Activated naive CD8-positive, alpha-beta T cell treated with anti-CD3 and anti-CD28 coated beads, Interleukin-2, amount 50 U/mL, for 24 hours (primary cell): ENCODE measurements at regions not wholly inside any gene's neighbourhood (a gene's known extent, or its start where the extent isn't known, plus 50 kb on each side); places are given as distances from the start of the nearest gene placed in this dataset.
A peak's percentile ranks its signal among the peaks of the same experiment; 100 is the strongest.

Source experiments
- ATAC-seq: fragments of 150-1000 bp; cut with Tn5 transposase; one replicate; pipeline ENCODE4 v1.10.0; 2021
- DNase-seq: peaks from one replicate; pipeline ENCODE4 v3.0.0; 2021
- H3K27ac Mint-ChIP-seq: one replicate; pipeline ENCODE4 v1.8.0; 2021; ENCODE audit warnings: mild to moderate bottlenecking, mixed read lengths
- H3K27me3 Mint-ChIP-seq: one replicate; pipeline ENCODE4 v1.8.0; 2021; ENCODE audit warnings: mixed read lengths
- H3K36me3 Mint-ChIP-seq: one replicate; pipeline ENCODE4 v1.8.0; 2021; ENCODE audit warnings: low read depth, mixed read lengths
- H3K4me1 Mint-ChIP-seq: one replicate; pipeline ENCODE4 v1.8.0; 2021; ENCODE audit warnings: mixed read lengths
- H3K4me3 Mint-ChIP-seq: one replicate; pipeline ENCODE4 v1.8.0; 2021; ENCODE audit warnings: mild to moderate bottlenecking, moderate library complexity, mixed read lengths
- H3K9me3 Mint-ChIP-seq: one replicate; pipeline ENCODE4 v1.8.0; 2021; ENCODE audit warnings: mixed read lengths

- Mint-ChIP-seq H3K27me3 (peaks cover 6% of the 10 kb centered on the region), H3K27ac (no peak overlapping the region), H3K9me3 (peaks cover 5% of the 10 kb centered on the region), H3K4me1 (no peaks in the 10 kb centered on the region), H3K36me3 (no peaks in the 10 kb centered on the region), H3K4me3 (no peak overlapping the region)
- ATAC-seq, result no peak
- DNase-seq, result no peak
Observed at GRCh38 chr10:63749915-63750314, 228.7 kb downstream of the REEP3 start.

GRCh38 chr10:63751836-63752235, 230.6 kb downstream of the REEP3 start:
- Mint-ChIP-seq H3K9me3 (peaks cover 5% of the 10 kb centered on the region), H3K27ac (no peak overlapping the region), H3K27me3 (peaks cover 17% of the 10 kb centered on the region), H3K4me1 (no peaks in the 10 kb centered on the region), H3K36me3 (no peaks in the 10 kb centered on the region), H3K4me3 (no peak overlapping the region)
- DNase-seq (no peak), ATAC-seq (no peak)

DNA sequence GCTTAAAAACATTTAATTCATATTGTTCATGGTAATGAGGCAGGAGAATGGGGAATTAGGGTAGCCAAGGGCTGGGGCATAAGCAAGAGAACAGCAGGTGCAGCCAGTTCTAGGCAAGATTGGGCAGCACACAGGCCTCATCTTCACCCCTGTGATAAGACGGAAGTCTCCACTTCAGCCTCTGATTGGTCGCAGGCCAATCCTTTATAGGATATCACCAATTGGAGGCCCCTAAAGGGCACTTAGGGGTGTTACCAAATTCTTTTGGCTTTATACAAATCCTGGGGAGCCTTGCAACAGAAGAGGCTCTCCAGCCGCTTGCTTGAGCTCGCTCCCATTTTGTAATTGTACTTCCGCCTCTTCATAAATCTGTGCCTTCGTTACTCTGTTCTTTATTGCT, 231.1 kb downstream of the REEP3 start:
- no peaks in the 10 kb centered on the region for H3K4me1 Mint-ChIP-seq
- H3K36me3 Mint-ChIP-seq, result no peaks in the 10 kb centered on the region
- peaks cover 19% of the 10 kb centered on the region for H3K27me3 Mint-ChIP-seq
- H3K4me3 Mint-ChIP-seq, result no peak overlapping the region
- H3K27ac Mint-ChIP-seq, result no peak overlapping the region
- no peak for ATAC-seq
- no peaks in the 10 kb centered on the region for H3K9me3 Mint-ChIP-seq
- no peak for DNase-seq

- no peak overlapping the region for H3K4me3 Mint-ChIP-seq
- no peak for ATAC-seq
- H3K4me1 Mint-ChIP-seq, result no peaks in the 10 kb centered on the region
Observed at GRCh38 chr10:63753808-63754207, 232.6 kb downstream of the REEP3 start.

GRCh38 chr10:63755441-63755840, 234.2 kb downstream of the REEP3 start:
- peaks cover 35% of the 10 kb centered on the region for H3K27me3 Mint-ChIP-seq
- H3K4me1 Mint-ChIP-seq, result no peaks in the 10 kb centered on the region
- H3K27ac Mint-ChIP-seq, result no peak overlapping the region
- H3K9me3 Mint-ChIP-seq, result no peaks in the 10 kb centered on the region
- ATAC-seq (no peak), DNase-seq (no peak)
- no peaks in the 10 kb centered on the region for H3K36me3 Mint-ChIP-seq
- H3K4me3 Mint-ChIP-seq, result no peak overlapping the region

More at GRCh38 chr10:63753808-63754207, 232.6 kb downstream of the REEP3 start:
- no peak for DNase-seq
- Mint-ChIP-seq H3K36me3 (no peaks in the 10 kb centered on the region), H3K9me3 (no peaks in the 10 kb centered on the region), H3K27me3 (peaks cover 21% of the 10 kb centered on the region), H3K27ac (no peak overlapping the region)

GRCh38 chr10:63757067-63757466, 235.9 kb downstream of the REEP3 start:
- no peaks in the 10 kb centered on the region for H3K9me3 Mint-ChIP-seq
- no peak overlapping the region for H3K27ac Mint-ChIP-seq

DNA sequence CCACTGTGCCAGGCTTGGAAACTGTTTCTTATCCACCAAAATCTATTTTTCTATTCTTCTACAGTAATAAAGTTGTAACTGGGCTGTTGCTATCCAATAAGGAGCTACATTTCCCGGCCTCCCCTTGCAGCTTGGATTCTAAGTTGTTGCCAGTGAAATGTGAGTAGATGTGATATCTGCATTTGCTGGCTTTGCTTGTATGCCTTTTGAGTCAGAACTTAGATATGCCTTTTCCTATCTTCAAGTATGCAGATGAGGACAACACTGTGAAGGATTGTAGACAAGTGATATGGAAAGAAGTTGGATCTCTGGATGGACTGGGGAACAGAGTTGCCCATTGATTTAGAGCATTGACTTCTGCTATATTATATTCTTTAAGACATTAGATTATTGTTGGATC, 236.9 kb downstream of the REEP3 start:
- H3K4me3 Mint-ChIP-seq, result no peak overlapping the region
- ATAC-seq (no peak), DNase-seq (no peak)
- H3K36me3 Mint-ChIP-seq, result no peaks in the 10 kb centered on the region
- no peaks in the 10 kb centered on the region for H3K9me3 Mint-ChIP-seq
- no peaks in the 10 kb centered on the region for H3K4me1 Mint-ChIP-seq
- H3K27ac Mint-ChIP-seq, result no peak overlapping the region
- H3K27me3 Mint-ChIP-seq, result peaks cover 35% of the 10 kb centered on the region

More at GRCh38 chr10:63757067-63757466, 235.9 kb downstream of the REEP3 start:
- Mint-ChIP-seq H3K27me3 (peaks cover 35% of the 10 kb centered on the region), H3K4me1 (no peaks in the 10 kb centered on the region), H3K4me3 (no peak overlapping the region), H3K36me3 (no peaks in the 10 kb centered on the region)
- DNase-seq, result no peak
- no peak for ATAC-seq

- Mint-ChIP-seq H3K36me3 (no peaks in the 10 kb centered on the region), H3K27ac (no peak overlapping the region), H3K4me3 (no peak overlapping the region), H3K27me3 (peaks cover 34% of the 10 kb centered on the region), H3K9me3 (no peaks in the 10 kb centered on the region), H3K4me1 (no peaks in the 10 kb centered on the region)
- no peak for ATAC-seq
- no peak for DNase-seq
Observed at GRCh38 chr10:63759335-63759734, 238.1 kb downstream of the REEP3 start.

DNA sequence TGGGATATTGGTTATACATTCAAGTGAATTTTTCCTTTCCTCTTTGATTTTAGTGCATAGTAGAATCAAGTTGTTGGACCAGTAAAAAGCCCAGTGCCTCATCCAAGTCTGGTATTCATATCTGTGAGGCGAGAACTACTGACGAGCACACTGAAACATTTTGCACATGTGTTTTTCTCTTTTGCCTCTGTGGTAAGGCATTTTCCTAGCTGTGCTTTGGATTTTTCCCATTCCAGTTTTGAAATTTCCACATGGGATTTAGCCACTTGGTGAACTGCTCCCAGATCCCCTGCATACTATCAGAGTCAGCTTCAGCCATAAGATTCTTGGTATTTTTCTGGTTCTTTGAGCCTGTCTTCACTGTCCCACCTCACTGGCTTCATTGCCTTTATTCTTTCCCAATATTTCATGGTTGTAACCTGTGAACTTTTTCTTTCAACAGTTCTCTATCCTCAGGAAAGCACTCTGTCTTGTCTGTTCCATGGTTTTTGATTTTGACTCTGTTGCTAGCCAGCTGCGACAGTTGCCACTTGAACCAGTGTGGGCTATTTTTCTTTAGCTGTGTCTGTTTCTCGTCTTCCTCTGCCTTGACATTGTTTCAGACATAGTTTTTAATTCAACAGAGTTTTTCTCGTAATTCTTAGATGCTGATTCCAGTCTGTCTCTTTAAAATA, 239.0 kb downstream of the REEP3 start:
- Mint-ChIP-seq H3K27ac (no peak overlapping the region), H3K9me3 (no peaks in the 10 kb centered on the region), H3K4me3 (no peak overlapping the region), H3K4me1 (no peaks in the 10 kb centered on the region), H3K36me3 (no peaks in the 10 kb centered on the region), H3K27me3 (peaks cover 34% of the 10 kb centered on the region)
- ATAC-seq (no peak), DNase-seq (no peak)

- no peaks in the 10 kb centered on the region for H3K36me3 Mint-ChIP-seq
- no peak overlapping the region for H3K27ac Mint-ChIP-seq
- ATAC-seq (no peak), DNase-seq (no peak)
- no peaks in the 10 kb centered on the region for H3K9me3 Mint-ChIP-seq
- no peaks in the 10 kb centered on the region for H3K4me1 Mint-ChIP-seq
- peaks cover 33% of the 10 kb centered on the region for H3K27me3 Mint-ChIP-seq
- H3K4me3 Mint-ChIP-seq, result no peak overlapping the region
Observed at GRCh38 chr10:63760708-63761047, 239.5 kb downstream of the REEP3 start.

GRCh38 chr10:63761243-63761642, 240.0 kb downstream of the REEP3 start:
- Mint-ChIP-seq H3K4me1 (no peaks in the 10 kb centered on the region), H3K9me3 (no peaks in the 10 kb centered on the region), H3K27me3 (peaks cover 33% of the 10 kb centered on the region), H3K4me3 (no peak overlapping the region), H3K36me3 (no peaks in the 10 kb centered on the region), H3K27ac (no peak overlapping the region)
- ATAC-seq (no peak), DNase-seq (no peak)

DNA sequence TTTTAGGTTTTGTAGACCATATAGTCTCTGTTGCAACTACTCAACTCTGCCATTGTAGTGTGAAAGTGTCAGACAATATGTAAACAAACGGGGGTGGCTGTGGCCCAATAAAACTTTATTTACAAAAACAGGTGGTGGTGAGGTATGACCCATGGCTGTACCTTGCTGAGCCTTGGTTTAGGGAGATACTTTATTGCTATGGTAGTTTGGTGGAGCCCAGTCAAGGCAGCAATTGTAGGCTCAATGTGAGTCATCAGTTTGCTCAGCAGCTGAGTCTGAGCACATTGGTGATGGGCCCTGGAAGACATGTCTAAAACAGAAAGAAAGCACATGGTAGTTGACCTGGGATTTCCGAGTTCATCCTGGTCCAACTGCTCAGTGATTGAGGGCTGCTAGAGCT, 242.5 kb downstream of the REEP3 start:
- ATAC-seq (no peak), DNase-seq (no peak)
- no peaks in the 10 kb centered on the region for H3K9me3 Mint-ChIP-seq
- no peak overlapping the region for H3K4me3 Mint-ChIP-seq
- H3K4me1 Mint-ChIP-seq, result peaks cover 1% of the 10 kb centered on the region
- peaks cover 24% of the 10 kb centered on the region for H3K27me3 Mint-ChIP-seq
- H3K27ac Mint-ChIP-seq, result no peak overlapping the region
- no peaks in the 10 kb centered on the region for H3K36me3 Mint-ChIP-seq

DNA sequence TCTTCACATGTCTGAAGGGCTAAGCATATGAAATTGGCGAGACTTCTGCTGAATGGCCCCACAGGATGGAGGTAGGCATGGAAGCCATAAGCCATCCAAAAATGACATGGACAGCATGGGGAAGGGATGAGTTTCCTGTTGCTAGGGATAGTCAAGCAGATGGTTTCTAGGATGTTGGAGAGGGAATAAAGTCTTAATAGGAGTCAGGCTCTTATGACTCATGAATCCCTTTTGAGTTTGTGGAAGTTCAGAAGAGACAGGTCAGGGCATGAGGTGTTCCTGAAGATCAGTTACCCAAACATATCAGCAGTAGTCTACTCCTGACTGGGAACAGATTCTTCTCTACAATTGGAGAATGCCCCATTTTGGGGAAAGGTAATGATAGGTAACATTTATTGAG, 243.9 kb downstream of the REEP3 start:
- DNase-seq (no peak), ATAC-seq (no peak)
- no peak overlapping the region for H3K27ac Mint-ChIP-seq
- H3K9me3 Mint-ChIP-seq, result no peaks in the 10 kb centered on the region
- no peak overlapping the region for H3K4me3 Mint-ChIP-seq
- H3K27me3 Mint-ChIP-seq, result peaks cover 13% of the 10 kb centered on the region
- H3K36me3 Mint-ChIP-seq, result no peaks in the 10 kb centered on the region
- H3K4me1 Mint-ChIP-seq, result peaks cover 1% of the 10 kb centered on the region

DNA sequence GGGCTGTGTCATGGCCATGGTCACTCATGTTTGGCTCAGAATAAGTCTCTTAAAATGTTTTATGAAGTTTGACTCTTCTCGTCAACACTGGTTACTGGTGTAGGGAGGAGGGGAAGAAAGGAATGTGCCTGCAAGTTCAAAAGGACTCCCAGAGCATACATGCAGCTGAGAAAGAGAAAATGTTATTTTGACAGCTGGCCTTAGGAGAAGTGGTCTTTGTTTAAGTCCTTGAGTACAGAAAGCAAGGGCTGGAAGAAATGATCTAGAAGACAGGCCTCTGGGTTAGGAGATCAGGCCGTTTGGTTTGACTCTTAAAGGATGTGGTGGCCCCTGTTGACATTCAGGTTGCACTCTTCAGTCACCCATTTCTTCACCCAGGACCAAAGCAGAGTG, 245.5 kb downstream of the REEP3 start:
- Mint-ChIP-seq H3K9me3 (no peaks in the 10 kb centered on the region), H3K4me3 (no peak overlapping the region), H3K27me3 (peaks cover 11% of the 10 kb centered on the region), H3K36me3 (no peaks in the 10 kb centered on the region), H3K4me1 (peaks cover 1% of the 10 kb centered on the region), H3K27ac (peak overlapping the region; percentile 17)
- DNase-seq (no peak), ATAC-seq (no peak)

DNA sequence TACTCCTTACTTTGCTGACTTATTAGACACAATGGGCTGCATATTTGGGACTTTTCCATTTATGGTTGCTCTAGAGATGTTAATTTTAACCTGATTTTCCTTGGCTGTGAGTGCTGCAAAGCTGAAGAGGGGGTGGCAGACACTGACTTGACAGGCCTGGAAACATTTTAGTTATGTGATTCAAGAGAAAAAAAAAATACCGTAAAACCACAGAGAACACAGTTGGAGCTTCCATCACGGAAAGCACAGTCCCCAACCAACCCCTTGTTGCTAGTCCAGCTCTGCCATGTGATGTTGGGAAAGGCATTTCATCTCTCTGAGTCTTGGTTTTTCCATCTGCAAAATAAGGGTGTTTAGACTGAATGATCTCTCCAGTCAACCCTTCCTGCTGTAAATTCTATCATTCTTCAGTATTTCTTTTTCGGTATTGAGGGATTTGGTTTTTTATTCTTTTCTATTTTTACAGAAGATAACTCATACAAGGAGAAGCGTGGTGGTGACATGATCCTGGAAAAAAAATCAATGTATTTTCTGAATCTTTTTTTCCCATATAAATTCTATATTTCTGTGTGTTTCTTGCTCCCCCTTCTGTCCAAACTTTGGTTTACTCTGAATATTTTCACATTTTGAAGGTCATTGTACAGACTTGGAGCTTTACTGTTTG, 246.1 kb downstream of the REEP3 start:
- DNase-seq (no peak), ATAC-seq (no peak)
- H3K4me3 Mint-ChIP-seq, result no peak overlapping the region
- H3K4me1 Mint-ChIP-seq, result peaks cover 1% of the 10 kb centered on the region
- peaks cover 10% of the 10 kb centered on the region for H3K27me3 Mint-ChIP-seq
- H3K36me3 Mint-ChIP-seq, result no peaks in the 10 kb centered on the region
- no peaks in the 10 kb centered on the region for H3K9me3 Mint-ChIP-seq
- no peak overlapping the region for H3K27ac Mint-ChIP-seq
